Suppressor macrophage treated with lipopolysaccharide for 1 hour (primary cell): ENCODE measurements at regions not wholly inside any gene's neighbourhood (a gene's known extent, or its start where the extent isn't known, plus 50 kb on each side); places are given as distances from the start of the nearest gene placed in this dataset.
A peak's percentile ranks its signal among the peaks of the same experiment; 100 is the strongest.

Source experiments
- DNase-seq, 3 donors: peaks; one replicate each; pipeline ENCODE4 v3.0.0-alpha.2; 2020 to 2022

- no peak for DNase-seq
Observed at GRCh38 chr7:67426654-67427053, 430.0 kb downstream of the TYW1 start.

GRCh38 chr7:67429735-67430134 is 433.1 kb downstream of the TYW1 start:
- no peak for DNase-seq

DNA sequence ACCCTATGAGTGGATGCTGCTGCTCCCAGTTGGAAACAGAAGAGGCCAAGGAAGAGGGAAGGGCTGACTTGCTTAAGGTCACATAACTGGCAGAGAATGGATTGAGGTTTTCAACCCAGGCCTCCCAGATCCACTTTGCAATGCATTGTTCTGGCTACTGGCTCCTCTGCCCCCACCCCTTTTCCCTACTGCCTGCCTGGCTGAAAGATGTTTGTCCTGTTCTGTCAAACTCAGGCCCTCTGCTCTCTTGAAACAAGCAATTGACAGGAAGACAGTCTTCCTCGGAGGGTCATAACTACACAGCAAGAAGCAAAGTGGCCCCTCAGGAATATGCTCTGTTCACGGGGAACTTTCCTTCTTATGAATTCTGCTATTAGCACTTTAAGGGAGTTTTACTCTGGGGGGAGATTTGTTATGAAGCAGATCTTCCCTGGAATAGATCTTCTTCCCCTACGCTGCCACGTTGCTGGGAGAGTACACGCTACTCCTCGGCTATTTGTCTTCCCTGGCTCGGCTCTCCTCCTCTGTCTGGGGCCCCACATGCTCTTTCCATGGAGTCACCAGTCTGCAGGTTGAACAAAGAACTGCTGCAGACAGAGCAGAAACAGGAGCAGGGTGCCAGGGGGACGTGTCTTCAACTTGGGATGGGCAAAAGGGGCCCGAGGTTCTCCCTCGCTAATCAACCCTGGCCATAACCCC is 436.1 kb downstream of the TYW1 start:
- no peak for DNase-seq

DNA sequence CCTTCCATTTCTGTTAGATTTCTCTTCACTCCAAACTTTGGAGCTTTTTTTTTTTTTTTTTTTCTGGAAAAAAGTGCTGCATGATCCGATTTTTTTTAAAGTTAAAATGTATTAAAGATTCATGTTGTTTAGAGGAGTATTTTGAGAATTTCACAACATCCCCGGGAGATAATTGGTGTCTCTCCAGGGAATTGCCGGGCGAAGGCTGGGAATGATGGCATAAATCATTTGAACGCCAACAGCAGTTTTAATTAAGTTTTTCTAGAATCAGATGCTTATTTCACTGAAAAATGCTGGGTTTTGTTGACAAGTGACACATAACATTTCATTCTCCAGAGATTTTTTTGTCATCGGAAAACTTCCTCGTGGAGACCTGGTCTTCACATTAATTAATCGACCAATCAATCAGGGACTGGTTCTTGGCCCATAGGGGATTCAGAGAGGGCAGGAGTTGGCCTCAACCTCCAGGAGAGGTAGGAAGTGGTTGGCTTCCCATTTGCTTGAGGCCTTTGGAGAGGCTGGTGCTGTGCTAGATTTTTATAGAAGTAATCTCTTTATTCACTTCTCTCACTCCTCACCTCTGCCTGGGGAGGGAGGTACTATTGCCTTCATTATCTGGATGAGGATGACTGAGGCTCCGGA is 439.4 kb downstream of the TYW1 start:
- no peak for DNase-seq

DNA sequence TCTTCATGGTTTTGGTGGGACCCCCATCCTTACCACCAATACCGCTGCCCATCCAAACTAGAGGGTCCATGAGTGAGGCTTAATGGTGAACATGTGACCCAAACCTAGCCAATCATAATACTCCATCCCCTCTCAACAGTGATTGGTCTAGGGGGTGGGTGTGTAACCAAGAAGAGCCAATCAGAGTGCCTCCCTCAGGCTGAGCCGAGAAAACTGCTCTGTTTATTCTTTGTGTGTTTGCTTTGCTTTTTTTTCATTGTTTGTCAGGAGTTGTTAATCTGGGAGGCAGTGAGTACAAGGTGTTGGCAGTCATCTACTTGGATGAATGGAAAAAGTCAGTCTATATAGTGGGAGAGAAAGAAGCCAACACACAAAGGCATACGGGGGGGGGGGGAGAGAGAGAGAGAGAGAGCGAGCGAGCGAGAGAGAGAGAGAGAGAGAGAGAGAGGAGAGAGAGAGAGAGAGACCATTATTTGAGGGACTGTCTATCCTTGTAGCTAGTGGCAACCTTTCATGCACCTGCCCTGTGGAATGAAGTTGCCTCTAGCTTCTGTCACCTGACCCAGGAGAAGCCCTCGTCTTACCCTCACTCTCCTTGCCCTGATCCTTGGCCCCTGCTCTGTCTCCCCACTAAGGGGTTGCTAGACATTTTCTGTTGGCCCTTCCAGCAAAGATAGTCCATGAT is 441.7 kb downstream of the TYW1 start:
- no peak for DNase-seq

- DNase-seq: no peak
Observed at GRCh38 chr7:67438913-67439505, 442.4 kb downstream of the TYW1 start.

DNA sequence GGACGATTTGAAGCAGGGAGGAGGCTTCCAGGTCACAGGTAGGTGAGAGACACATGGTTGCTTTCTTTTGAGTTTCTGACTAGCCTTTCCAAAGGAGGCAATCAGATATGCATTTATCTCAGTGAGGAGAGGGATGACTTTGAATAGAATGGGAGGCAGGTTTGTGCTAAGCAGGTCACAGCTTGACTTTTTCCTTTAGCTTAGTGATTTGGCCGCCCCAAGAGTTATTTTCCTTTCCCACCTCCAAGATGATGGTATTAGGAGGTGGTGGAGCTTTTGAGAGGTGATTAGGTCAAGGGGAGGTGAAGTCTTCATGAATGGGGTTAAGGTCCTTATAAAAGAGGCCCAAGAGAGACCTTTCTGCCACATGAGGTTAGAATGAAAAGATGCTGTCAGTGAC is 443.7 kb downstream of the TYW1 start:
- no peak for DNase-seq

DNA sequence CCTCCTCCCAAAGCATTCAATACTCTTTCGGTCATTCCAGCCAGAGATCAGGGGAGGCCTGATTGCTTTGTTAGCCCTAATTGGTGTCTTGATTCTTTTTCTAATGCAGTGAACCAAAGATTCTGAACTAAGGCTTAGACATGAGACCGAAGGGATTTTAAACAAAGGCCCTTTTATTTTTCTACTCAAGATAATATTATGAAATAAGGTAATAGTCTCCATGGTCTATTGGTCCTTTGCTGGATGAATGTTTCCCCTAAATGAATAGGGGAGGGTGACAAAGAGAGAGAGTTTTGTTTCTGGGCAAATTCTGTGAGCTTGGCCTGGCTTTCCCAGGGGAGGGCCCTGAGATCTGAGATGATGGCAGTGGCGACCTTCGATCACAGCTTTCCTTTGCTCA is 449.1 kb downstream of the TYW1 start:
- no peak for DNase-seq

GRCh38 chr7:67447297-67447696 is 450.7 kb downstream of the TYW1 start:
- no peak for DNase-seq

DNA sequence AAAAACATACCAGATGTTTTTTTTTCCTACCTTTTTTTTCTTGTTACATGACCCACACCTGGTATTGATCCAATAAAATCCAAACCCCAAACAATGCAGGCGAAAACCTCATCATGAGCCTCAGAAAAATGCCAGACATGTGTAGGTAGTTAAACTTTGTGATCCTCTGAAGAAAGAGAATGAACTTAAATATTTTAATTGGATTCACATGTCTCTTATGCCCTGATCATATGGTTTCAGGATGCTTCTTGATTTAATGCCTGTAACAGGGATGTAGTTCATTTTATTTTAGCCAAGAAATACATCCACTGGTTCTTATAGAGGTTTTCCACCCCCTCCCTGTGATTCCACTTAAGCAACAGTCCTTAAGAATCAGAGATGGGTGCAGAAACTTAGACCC is 451.6 kb downstream of the TYW1 start:
- no peak for DNase-seq

GRCh38 chr7:67450171-67450570 is 453.5 kb downstream of the TYW1 start:
- no peak for DNase-seq

DNA sequence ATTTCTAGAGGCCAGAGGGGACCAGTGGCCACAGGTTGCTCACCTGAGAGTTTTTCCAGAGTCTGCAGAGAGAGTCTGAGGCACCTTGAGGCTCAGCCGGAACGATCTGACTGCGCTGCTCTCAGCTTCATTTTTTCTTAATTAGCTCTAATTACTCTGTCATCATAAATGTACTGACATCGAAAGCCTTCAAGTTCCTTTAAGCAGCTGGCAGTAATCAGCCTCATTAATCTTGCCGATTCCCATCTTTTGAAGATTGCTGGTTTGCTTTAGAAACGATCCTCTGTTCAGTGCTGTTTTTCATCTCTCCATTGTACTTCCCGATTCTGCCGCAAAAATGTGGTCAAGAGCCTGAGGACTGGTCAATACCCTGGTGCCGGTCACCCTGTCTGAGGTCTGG is 454.7 kb downstream of the TYW1 start:
- no peak for DNase-seq

- no peak for DNase-seq
Observed at GRCh38 chr7:67452516-67453026, 455.9 kb downstream of the TYW1 start.

DNA sequence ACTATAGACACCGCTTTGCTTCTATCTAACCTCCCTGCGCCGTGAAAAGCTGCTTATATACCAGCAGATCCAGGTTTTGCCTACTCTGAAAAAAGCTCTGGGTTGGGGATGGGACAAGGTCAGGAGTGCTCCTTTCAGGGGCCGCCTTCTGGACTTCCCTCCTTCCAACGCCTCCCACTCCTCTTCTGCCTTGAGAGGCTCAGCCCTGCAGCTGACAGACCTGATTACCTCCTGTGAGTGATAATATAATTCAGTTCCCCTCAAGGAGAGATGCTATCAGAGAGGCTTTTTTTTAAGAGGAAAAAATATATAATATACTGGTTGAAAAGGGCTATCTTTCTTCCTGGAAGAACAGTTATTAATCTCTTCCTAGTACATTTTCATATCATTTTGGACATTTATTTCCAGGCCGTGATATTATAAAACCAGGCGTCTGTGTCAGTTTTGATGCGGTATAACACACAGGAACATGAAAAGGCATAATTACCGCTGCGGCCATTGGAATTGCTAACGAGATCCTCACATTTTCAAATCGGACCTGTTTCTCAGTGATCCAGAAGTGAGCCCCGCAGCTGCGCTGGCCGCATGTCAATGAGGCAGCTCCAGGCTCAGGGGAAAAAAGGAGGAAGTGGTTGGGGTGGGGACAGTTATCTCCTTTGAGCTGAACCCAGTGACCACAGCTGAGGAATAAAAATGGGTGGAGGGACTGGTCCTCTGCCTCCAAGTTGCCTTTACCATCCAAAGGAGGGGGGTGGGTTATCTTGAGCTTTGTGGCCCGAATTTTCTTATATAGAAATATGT is 457.1 kb downstream of the TYW1 start:
- peak in 2 of 3 donors; percentile 0 to 8 for DNase-seq

DNA sequence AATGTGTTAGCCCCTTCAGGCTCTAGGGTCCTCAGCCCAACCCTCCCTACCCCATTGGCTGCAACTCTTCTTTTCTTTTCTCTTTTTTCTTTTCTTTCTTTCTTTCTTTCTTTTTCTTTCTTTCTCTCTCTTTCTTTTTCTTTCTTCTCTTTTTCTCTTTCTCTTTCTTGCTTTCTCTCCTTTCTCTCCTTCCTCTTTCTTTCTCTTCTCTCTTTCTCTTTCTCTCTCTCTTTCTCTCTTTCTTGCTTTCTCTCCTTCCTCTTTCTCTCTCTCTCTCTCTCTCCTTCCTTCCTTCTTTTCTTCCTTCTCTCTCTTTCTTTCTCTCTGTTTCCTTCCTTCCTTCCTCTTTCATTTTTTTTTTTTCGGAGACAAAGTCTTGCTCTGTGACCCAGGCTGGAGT is 458.9 kb downstream of the TYW1 start:
- DNase-seq: no peak

- DNase-seq: no peak
Observed at GRCh38 chr7:67462781-67463191, 466.2 kb downstream of the TYW1 start.

DNA sequence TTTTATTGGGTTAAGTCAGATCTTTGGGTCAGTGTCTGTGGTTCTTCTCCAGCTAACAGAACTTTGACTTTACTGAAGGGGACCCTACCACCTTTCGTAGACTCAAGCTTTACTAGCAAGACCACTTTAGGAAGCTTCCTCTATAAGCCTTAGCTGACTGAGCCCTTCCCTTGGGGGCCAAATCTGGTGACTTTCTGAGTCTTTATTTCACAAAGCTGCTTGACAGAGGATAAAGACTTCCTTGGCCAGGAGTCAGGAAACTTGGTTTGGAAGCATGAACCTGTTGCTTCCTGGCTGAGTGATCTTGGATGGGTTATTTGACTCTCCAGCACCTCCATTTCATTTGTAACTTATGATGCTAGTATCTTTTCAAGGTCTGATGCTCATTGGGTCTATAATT is 466.7 kb downstream of the TYW1 start:
- no peak for DNase-seq

DNA sequence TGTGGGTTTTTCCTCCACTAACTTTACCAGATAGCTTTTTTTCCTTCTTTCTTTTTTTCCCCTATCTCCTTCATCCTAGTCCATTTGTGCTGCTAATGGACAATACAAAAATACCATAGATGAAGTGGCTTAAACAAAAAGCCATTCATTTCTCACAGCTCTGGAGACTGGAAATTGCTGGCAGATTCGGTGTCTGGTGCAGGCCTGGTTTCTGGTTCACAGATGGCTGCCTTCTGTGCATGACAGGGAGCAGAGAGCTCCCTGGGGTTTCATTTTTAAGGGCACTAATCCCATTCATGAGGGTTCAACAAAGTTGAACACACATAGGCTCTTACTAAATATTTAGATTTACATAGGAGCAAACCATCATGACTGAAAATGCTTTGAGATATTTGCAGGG is 467.4 kb downstream of the TYW1 start:
- no peak for DNase-seq

- no peak for DNase-seq
Observed at GRCh38 chr7:67466109-67466508, 469.5 kb downstream of the TYW1 start.

GRCh38 chr7:67470256-67470751 is 473.7 kb downstream of the TYW1 start:
- DNase-seq: no peak

DNA sequence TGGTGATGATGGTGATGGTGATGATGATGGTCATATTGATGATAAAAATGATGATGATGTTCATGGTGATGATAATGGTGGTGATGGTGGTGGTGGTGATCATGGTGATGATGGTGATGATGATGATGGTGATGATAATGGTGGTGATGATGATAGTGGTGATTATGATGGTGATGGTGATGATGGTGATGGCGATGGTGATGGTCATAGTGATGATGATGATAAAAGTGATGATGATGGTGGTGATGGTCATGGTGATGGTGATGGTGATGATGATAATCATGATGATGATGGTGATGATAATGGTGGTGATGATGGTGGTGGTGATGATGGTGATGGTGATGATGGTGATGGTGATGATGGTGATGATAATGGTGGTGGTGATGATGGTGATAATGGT is 478.7 kb downstream of the TYW1 start:
- no peak for DNase-seq

DNA sequence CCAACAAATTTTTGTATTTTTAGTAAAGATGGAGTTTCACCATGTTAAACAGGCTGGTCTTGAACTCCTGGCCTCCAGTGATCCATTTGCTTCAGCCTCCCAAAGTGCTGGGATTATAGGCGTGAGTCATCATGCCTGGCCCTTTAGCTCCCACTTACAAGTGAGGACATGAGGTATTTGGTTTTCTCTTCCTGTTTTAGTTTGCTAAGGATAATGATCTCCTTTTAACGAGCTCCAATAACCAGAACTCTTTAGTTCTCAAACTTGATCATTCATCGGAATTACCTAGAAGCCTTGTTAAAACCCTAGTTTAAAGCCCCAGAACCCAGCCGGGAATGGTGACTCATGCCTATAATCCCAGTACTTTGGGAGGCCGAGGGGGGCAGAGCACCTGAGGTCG is 481.4 kb downstream of the TYW1 start:
- no peak for DNase-seq
